BLaER1 treated with 17β-estradiol and CSF1 and Interleukin-3, amounts not matched to agents 10 nM and 100 nM (cell line): ENCODE measurements at regions not wholly inside any gene's neighbourhood (a gene's known extent, or its start where the extent isn't known, plus 50 kb on each side); places are given as distances from the start of the nearest gene placed in this dataset.
A peak's percentile ranks its signal among the peaks of the same experiment; 100 is the strongest.
"Not testable (repeated sequence)": the region's sequence is repeated elsewhere in the genome, so short reads cannot be mapped to it uniquely, and the experiment has no call there.

Experiments used
- H3K27ac ChIP-seq, 11 experiments: shearing (Covaris generic); formaldehyde crosslinking; 2 replicates each; pipeline ENCODE4 v1.8.1; 2022
- H3K27me3 ChIP-seq, 11 experiments: shearing (Covaris generic); formaldehyde crosslinking; 2 replicates each; pipeline ENCODE4 v1.8.1; 2022
- H3K36me3 ChIP-seq, 11 experiments: shearing (Covaris generic); formaldehyde crosslinking; 2 replicates each; pipeline ENCODE4 v1.8.1; 2022
- H3K4me1 ChIP-seq, 10 experiments: shearing (Covaris generic); formaldehyde crosslinking; 2 replicates each; pipeline ENCODE4 v1.8.1; 2022
- H3K4me2 ChIP-seq, 11 experiments: shearing (Covaris generic); formaldehyde crosslinking; 2 replicates each; pipeline ENCODE4 v1.8.1; 2022
- H3K4me3 ChIP-seq, 10 experiments: shearing (Covaris generic); formaldehyde crosslinking; 2 replicates each; pipeline ENCODE4 v1.8.1; 2022
- H3K9ac ChIP-seq, 11 experiments: shearing (Covaris generic); formaldehyde crosslinking; 2 replicates each; pipeline ENCODE4 v1.8.1; 2022
- H3K9me3 ChIP-seq, 11 experiments: shearing (Covaris generic); formaldehyde crosslinking; replicated peaks in 1 of 11; 2 replicates each; pipeline ENCODE4 v1.8.1; 2022
- H4K20me1 ChIP-seq, 11 experiments: shearing (Covaris generic); formaldehyde crosslinking; 2 replicates each; pipeline ENCODE4 v1.8.1; 2022
- Cebpa-rat ChIP-seq, 11 experiments: shearing (Covaris generic); IDR thresholded peaks; 2 replicates each; pipeline ENCODE4 v1.8.1; 2022

DNA sequence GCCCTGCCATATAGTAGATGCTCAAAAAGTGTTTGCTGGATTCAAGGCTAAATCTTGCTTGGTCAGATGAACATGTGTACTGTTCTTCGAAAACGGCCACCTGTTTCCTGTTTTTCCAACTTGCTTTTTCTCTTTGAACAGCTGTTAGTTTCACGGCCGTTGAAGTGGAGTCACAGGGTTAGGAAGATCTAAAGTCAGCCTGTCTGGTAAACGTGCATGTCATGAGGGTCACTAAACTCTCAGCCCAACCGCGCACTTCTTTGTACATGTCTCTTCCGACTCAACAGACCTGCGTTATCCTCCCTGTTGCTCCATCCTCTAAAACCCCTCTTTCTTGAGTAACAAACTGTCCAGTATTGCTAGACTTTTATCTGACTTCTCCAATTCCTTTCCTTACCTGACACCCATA lies 93.2 kb upstream of the MAN1A1 start:
- peak overlapping the region; percentile 27 to 76 (median 61) for H3K4me2 ChIP-seq
- peaks cover 37 to 77% (median 57%) of the 10 kb centered on the region in 10 experiments for H3K4me1 ChIP-seq
- H3K4me3 ChIP-seq = peak overlapping the region in 3 of 10 experiments; percentile 19 to 43 (median 36); a peak in 4 of 20 replicates
- H3K9me3 ChIP-seq = peaks cover 10 to 56% (median 38%) of the 10 kb centered on the region in 11 experiments
- H3K36me3 ChIP-seq = peaks cover 0 to 6% (median 0%) of the 10 kb centered on the region in 11 experiments; a peak in 2 of 22 replicates
- H4K20me1 ChIP-seq = no peaks in the 10 kb centered on the region
- no peaks in the 10 kb centered on the region for H3K27me3 ChIP-seq
- H3K9ac ChIP-seq = peak overlapping the region in 10 of 11 experiments; percentile 23 to 75 (median 56); a peak in 15 of 22 replicates
- peak in 4 of 11 experiments; percentile 37 to 76 (median 56); a peak in 6 of 22 replicates for TF ChIP-seq Cebpa-rat (IDR thresholded peaks at IDR 0.05)
- peak overlapping the region; percentile 66 to 91 (median 82); a peak in 20 of 22 replicates for H3K27ac ChIP-seq

DNA sequence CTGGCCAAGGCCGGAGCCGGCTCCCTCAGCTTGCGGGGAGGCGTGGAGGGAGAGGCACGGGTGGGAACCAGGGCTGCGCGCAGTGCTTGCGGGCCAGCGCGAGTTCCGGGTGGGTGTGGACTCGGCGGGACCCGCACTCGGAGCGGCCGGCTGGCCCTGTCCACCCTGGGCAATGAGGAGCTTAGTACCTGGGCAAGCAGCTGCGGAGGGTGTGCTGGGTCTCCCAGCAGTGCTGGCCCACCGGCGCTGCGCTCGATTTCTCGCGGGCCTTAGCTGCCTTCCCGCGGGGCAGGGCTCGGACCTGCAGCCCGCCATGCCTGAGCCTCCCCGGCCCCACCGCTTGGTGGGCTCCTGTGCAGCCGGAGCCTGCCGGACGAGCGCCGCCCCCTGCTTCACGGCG lies 91.4 kb upstream of the MAN1A1 start:
- peak overlapping the region in 7 of 11 experiments; percentile 26 to 91 (median 81); a peak in 9 of 22 replicates for H3K27ac ChIP-seq
- no peak overlapping the region for H3K4me2 ChIP-seq
- H3K27me3 ChIP-seq = no peaks in the 10 kb centered on the region
- H4K20me1 ChIP-seq = no peaks in the 10 kb centered on the region
- H3K4me1 ChIP-seq = peaks cover 32 to 69% (median 46%) of the 10 kb centered on the region in 10 experiments
- H3K9ac ChIP-seq = no peak overlapping the region
- H3K4me3 ChIP-seq = 0 out of 20 replicates have a peak overlapping the region, but pooled peaks of 2 of the 10 experiments have one; percentile 5 to 14
- no peak for TF ChIP-seq Cebpa-rat (IDR thresholded peaks at IDR 0.05)
- H3K9me3 ChIP-seq = peaks cover 10 to 65% (median 42%) of the 10 kb centered on the region in 11 experiments
- H3K36me3 ChIP-seq = peaks cover 0 to 6% (median 0%) of the 10 kb centered on the region in 11 experiments; a peak in 2 of 22 replicates

DNA sequence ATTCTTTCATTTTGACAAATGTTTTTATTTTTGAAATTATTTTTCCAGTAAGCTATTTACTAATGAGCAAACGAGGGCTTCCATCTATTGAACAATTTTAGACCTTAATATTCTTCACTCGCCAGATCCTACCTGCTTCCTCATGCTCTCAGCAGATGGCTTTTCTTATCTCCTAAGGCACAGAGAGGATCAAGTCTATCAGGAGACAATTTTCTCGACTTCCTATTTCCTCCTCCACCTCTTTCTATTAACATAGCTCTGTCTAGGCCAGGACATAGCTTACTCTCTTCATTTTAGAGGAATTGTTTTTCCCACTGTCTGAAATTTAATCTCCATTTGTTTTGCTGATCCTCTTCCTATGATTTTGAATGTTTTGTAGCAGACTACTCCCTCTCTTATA lies 87.0 kb upstream of the MAN1A1 start:
- peaks cover 0 to 5% (median 0%) of the 10 kb centered on the region in 11 experiments; a peak in 1 of 22 replicates for H3K36me3 ChIP-seq
- no peak overlapping the region for H3K4me2 ChIP-seq
- H3K9me3 ChIP-seq = peaks cover 10 to 23% (median 14%) of the 10 kb centered on the region in 11 experiments
- peaks cover 0 to 29% (median 12%) of the 10 kb centered on the region in 10 experiments; a peak in 10 of 20 replicates for H3K4me1 ChIP-seq
- no peak overlapping the region for H3K4me3 ChIP-seq
- no peak for TF ChIP-seq Cebpa-rat (IDR thresholded peaks at IDR 0.05)
- H3K27ac ChIP-seq = no peak overlapping the region
- no peaks in the 10 kb centered on the region for H3K27me3 ChIP-seq
- H4K20me1 ChIP-seq = no peaks in the 10 kb centered on the region
- no peak overlapping the region for H3K9ac ChIP-seq

DNA sequence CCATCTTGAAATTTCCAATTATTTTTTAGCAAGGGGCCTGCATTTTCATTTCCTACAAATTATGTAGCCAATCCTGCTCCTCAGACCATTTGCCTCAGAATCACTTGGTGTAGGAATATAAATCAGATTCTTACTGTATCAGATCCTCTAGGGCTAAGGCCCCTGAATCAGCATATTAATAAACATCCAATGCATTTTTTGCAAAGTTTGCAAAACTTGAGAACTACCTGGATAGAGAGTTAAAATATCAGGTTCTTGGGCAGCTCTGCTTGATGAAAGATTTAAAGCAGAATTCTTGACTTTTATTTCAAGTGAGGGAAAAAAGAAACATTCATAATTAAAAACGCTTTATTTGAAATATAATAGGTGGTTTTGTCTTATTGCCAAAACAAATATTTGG lies 82.2 kb upstream of the MAN1A1 start:
- no peak overlapping the region for H3K9ac ChIP-seq
- H3K4me1 ChIP-seq = no peaks in the 10 kb centered on the region
- TF ChIP-seq Cebpa-rat (IDR thresholded peaks at IDR 0.05) = no peak
- H3K36me3 ChIP-seq = no peaks in the 10 kb centered on the region
- no peak overlapping the region for H3K27ac ChIP-seq
- 0 out of 22 replicates have a peak, but pooled peaks cover 0 to under 1% (median 0%) of the 10 kb centered on the region in 11 experiments for H3K9me3 ChIP-seq
- no peaks in the 10 kb centered on the region for H4K20me1 ChIP-seq
- H3K4me3 ChIP-seq = no peak overlapping the region
- no peaks in the 10 kb centered on the region for H3K27me3 ChIP-seq
- no peak overlapping the region for H3K4me2 ChIP-seq

DNA sequence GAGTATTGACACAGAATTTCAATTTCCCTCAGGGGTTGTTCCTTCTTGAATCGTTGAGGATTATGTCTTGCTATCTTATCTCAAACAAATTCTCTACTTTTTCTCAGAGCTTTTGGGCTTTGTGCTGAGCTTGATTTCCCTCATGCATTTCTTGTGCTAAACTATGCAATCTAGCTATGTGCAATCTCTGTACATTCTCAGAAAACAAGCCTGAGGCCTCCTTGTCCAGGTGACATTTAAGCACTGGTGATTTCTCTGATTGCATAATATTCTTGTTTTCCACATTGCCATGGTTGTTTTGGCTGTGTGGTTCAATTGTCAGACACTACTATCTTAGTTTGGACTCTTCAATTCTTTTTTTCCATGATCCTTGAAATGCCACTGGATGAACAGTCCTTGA lies 81.2 kb upstream of the MAN1A1 start:
- H3K9ac ChIP-seq = no peak overlapping the region
- H3K9me3 ChIP-seq = no peaks in the 10 kb centered on the region
- no peak overlapping the region for H3K27ac ChIP-seq
- no peaks in the 10 kb centered on the region for H3K4me1 ChIP-seq
- H3K36me3 ChIP-seq = no peaks in the 10 kb centered on the region
- no peaks in the 10 kb centered on the region for H4K20me1 ChIP-seq
- TF ChIP-seq Cebpa-rat (IDR thresholded peaks at IDR 0.05) = no peak
- H3K27me3 ChIP-seq = no peaks in the 10 kb centered on the region
- H3K4me2 ChIP-seq = no peak overlapping the region
- no peak overlapping the region for H3K4me3 ChIP-seq

DNA sequence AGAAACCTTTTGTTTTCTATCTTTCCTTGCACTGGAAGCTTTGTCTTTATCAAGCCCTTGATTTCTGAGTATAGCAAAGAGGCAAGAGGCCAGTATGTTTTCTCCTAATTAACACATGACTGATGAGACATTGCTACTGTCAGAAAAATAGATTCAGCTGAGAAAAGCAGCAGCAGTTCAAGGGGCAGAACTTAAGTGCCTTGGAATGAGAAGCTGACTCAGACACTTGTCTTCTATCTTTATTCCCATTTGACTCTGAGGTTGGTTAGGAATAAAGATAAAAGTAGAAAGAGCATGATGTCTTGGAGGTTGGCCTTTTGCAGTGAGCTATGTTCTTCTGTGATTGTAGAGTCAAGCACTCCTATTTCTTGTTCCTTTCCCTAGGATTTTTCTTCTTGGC lies 79.1 kb upstream of the MAN1A1 start:
- no peak overlapping the region for H3K27ac ChIP-seq
- peaks cover 0 to 3% (median 0%) of the 10 kb centered on the region in 11 experiments; a peak in 2 of 22 replicates for H3K9me3 ChIP-seq
- no peaks in the 10 kb centered on the region for H3K4me1 ChIP-seq
- no peak overlapping the region for H3K9ac ChIP-seq
- no peaks in the 10 kb centered on the region for H3K27me3 ChIP-seq
- H4K20me1 ChIP-seq = no peaks in the 10 kb centered on the region
- no peaks in the 10 kb centered on the region for H3K36me3 ChIP-seq
- H3K4me3 ChIP-seq = no peak overlapping the region
- no peak for TF ChIP-seq Cebpa-rat (IDR thresholded peaks at IDR 0.05)
- no peak overlapping the region for H3K4me2 ChIP-seq

DNA sequence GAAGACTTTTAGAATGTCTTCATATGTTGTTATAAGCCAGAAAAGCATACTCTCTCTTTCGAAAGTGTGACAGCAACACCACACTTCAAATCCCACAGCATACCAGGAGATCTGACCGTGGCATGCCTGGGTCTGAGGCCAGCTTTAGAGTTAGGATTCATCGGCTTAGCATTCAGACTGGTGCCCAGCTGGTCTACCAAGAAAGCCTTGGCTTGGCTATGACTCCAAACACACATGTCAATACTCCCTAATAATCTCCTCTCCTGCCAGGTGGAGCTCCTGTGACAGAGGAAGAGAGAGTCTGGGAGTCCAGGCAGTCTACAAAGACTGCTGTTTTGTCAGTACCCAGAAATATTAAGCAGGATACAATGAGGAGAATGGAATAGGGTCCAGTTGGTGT lies 77.1 kb upstream of the MAN1A1 start:
- Histone ChIP-seq H3K4me3 (no peak overlapping the region), H3K27me3 (no peaks in the 10 kb centered on the region), H3K4me2 (no peak overlapping the region), H3K36me3 (no peaks in the 10 kb centered on the region), H3K9ac (no peak overlapping the region), H3K27ac (no peak overlapping the region), H4K20me1 (no peaks in the 10 kb centered on the region), H3K4me1 (no peaks in the 10 kb centered on the region), H3K9me3 (peaks cover 0 to 15% (median 10%) of the 10 kb centered on the region in 11 experiments; a peak in 12 of 22 replicates)
- no peak for TF ChIP-seq Cebpa-rat (IDR thresholded peaks at IDR 0.05)

DNA sequence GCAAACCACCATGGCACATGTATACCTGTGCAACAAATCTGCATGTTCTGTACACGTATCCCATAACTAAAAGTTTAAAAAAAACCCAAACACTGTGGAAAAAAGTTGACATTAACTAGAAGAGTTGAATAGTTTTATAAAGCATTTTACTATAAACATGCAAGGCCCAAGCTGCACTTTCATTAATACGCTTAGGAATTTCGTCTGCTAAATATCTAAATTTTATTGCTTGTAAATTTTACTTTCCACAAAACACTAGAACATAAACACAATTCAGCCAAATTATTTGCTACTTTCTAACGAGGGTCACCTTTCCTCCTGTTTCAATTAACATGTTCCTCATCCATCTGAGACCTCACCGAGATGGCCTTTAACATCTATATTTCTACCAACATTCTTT lies 74.4 kb upstream of the MAN1A1 start:
- TF ChIP-seq Cebpa-rat (IDR thresholded peaks at IDR 0.05) = no peak
- Histone ChIP-seq H3K27me3 (no peaks in the 10 kb centered on the region), H3K4me1 (no peaks in the 10 kb centered on the region), H3K4me3 (no peak overlapping the region), H3K27ac (no peak overlapping the region), H4K20me1 (no peaks in the 10 kb centered on the region), H3K9ac (no peak overlapping the region), H3K36me3 (no peaks in the 10 kb centered on the region), H3K9me3 (peaks cover 0 to 21% (median 13%) of the 10 kb centered on the region in 11 experiments; a peak in 14 of 22 replicates), H3K4me2 (no peak overlapping the region)

DNA sequence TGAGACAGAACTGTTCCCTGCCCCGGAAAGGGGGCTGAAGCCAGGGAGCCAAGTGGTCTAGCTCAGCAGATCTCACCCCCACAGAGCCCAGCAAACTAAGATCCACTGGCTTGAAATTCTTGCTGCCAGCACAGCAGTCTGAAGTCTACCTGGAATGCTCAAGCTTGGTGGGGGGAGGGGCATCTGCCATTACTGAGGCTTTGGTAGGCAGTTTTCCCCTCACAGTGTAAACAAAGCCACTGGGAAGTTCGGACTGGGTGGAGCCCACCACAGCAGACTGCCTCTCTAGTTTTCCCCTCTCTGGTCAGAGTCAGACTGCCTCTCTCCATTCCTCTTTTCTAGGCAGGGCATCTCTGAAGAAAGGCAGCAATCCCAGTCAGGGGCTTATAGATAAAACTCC lies 68.5 kb upstream of the MAN1A1 start:
- H4K20me1 ChIP-seq, H3K27ac ChIP-seq, H3K4me2 ChIP-seq, H3K4me1 ChIP-seq, H3K9ac ChIP-seq, H3K27me3 ChIP-seq, H3K4me3 ChIP-seq, H3K36me3 ChIP-seq: not testable (repeated sequence)
- H3K9me3 ChIP-seq = peaks cover 17 to 51% (median 30%) of the 10 kb centered on the region in 11 experiments; a peak in 21 of 22 replicates

DNA sequence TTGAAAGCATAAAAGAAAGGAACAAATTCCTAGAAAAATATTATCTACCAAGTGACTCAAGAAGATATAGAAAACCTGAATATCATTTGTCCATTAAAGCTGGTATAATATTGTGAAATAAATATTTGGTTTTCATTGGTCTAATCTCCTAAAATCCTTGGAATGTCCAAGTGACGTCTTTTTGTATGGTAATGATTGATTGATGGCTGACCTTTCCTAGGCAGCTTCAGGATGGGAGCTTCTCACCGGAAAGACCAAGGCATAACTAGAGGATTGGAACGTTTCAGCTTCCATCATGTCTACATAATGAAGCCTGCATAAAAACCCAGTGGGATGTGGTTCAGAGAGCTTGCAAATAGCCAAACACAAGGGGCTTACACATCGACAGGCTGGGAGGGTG lies 57.6 kb upstream of the MAN1A1 start:
- H3K9me3 ChIP-seq = no peaks in the 10 kb centered on the region
- H3K36me3 ChIP-seq = no peaks in the 10 kb centered on the region
- no peak for TF ChIP-seq Cebpa-rat (IDR thresholded peaks at IDR 0.05)
- H3K27me3 ChIP-seq = no peaks in the 10 kb centered on the region
- H3K4me2 ChIP-seq = no peak overlapping the region
- H4K20me1 ChIP-seq = no peaks in the 10 kb centered on the region
- H3K4me3 ChIP-seq = no peak overlapping the region
- no peak overlapping the region for H3K9ac ChIP-seq
- H3K27ac ChIP-seq = no peak overlapping the region
- no peaks in the 10 kb centered on the region for H3K4me1 ChIP-seq

DNA sequence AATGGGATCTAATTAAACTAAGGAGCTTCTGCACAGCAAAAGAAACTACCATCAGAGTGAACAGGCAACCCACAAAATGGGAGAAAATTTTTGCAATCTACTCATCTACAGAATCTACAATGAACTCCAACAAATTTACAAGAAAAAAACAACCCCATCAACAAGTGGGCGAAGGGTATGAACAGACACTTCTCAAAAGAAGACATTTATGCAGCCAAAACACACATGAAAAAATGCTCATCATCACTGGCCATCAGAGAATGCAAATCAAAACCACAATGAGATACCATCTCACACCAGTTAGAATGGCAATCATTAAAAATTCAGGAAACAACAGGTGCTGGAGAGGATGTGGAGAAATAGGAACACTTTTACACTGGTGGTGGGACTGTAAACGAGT lies 55.6 kb upstream of the MAN1A1 start:
- H3K36me3 ChIP-seq = not testable (repeated sequence)

More for the DNA sequence above, 55.6 kb upstream of the MAN1A1 start:
- not testable (repeated sequence) for H3K4me2 ChIP-seq, H3K4me3 ChIP-seq, H3K27me3 ChIP-seq, H4K20me1 ChIP-seq, H3K27ac ChIP-seq, H3K9ac ChIP-seq, H3K4me1 ChIP-seq
- peaks cover 6 to 11% (median 8%) of the 10 kb centered on the region in 11 experiments; a peak in 14 of 22 replicates for H3K9me3 ChIP-seq
